ENCODE measurements at regions not wholly inside any gene's neighbourhood (a gene's known extent, or its start where the extent isn't known, plus 50 kb on each side); places are given as distances from the start of the nearest gene placed in this dataset.

DNA sequence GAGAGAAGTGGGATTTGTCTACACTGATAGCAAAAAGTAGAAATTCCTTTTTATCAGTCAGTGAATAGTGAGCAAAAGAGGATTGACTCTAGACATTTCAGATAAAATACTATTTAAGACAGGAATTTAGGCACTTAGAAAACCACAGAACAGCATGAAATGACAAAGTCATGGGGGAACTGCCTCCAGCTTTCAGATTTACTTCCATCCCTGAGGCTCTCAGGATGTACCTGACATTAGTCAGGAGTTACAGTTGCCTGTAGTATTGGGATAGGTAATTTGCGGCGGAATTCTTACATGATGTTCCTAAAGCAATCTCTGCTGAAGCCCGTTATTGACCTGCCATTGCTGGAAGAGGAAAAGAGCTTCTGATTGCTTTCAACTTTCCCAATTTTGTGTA lies 337.1 kb upstream of the MAP2 start:
- TF ChIP-seq YY1 (IDR thresholded peaks at IDR 0.05) (no peak), HNF4G (IDR thresholded peaks at IDR 0.05) (no peak), GABPA (IDR thresholded peaks at IDR 0.05 in 1 of 2, conservative IDR thresholded peaks at IDR 0.05 in 1 of 2) (no peak), HNF4A (conservative IDR thresholded peaks at IDR 0.05) (no peak), FOXA2 (IDR thresholded peaks at IDR 0.05) (no peak), RAD21 (IDR thresholded peaks at IDR 0.05) (no peak), TAF1 (conservative IDR thresholded peaks at IDR 0.05) (no peak), RXRA (IDR thresholded peaks at IDR 0.05) (no peak)
- TF ChIP-seq, protein P1, sequence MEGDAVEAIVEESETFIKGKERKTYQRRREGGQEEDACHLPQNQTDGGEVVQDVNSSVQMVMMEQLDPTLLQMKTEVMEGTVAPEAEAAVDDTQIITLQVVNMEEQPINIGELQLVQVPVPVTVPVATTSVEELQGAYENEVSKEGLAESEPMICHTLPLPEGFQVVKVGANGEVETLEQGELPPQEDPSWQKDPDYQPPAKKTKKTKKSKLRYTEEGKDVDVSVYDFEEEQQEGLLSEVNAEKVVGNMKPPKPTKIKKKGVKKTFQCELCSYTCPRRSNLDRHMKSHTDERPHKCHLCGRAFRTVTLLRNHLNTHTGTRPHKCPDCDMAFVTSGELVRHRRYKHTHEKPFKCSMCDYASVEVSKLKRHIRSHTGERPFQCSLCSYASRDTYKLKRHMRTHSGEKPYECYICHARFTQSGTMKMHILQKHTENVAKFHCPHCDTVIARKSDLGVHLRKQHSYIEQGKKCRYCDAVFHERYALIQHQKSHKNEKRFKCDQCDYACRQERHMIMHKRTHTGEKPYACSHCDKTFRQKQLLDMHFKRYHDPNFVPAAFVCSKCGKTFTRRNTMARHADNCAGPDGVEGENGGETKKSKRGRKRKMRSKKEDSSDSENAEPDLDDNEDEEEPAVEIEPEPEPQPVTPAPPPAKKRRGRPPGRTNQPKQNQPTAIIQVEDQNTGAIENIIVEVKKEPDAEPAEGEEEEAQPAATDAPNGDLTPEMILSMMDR (IDR thresholded peaks at IDR 0.05; ENCODE audit: low read depth, low read length, missing input control): no peak
- TF ChIP-seq, protein P2, sequence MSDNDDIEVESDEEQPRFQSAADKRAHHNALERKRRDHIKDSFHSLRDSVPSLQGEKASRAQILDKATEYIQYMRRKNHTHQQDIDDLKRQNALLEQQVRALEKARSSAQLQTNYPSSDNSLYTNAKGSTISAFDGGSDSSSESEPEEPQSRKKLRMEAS (IDR thresholded peaks at IDR 0.05): no peak
- TF ChIP-seq, protein P3, sequence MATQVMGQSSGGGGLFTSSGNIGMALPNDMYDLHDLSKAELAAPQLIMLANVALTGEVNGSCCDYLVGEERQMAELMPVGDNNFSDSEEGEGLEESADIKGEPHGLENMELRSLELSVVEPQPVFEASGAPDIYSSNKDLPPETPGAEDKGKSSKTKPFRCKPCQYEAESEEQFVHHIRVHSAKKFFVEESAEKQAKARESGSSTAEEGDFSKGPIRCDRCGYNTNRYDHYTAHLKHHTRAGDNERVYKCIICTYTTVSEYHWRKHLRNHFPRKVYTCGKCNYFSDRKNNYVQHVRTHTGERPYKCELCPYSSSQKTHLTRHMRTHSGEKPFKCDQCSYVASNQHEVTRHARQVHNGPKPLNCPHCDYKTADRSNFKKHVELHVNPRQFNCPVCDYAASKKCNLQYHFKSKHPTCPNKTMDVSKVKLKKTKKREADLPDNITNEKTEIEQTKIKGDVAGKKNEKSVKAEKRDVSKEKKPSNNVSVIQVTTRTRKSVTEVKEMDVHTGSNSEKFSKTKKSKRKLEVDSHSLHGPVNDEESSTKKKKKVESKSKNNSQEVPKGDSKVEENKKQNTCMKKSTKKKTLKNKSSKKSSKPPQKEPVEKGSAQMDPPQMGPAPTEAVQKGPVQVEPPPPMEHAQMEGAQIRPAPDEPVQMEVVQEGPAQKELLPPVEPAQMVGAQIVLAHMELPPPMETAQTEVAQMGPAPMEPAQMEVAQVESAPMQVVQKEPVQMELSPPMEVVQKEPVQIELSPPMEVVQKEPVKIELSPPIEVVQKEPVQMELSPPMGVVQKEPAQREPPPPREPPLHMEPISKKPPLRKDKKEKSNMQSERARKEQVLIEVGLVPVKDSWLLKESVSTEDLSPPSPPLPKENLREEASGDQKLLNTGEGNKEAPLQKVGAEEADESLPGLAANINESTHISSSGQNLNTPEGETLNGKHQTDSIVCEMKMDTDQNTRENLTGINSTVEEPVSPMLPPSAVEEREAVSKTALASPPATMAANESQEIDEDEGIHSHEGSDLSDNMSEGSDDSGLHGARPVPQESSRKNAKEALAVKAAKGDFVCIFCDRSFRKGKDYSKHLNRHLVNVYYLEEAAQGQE (IDR thresholded peaks at IDR 0.05): no peak
- TF ChIP-seq, protein P4, sequence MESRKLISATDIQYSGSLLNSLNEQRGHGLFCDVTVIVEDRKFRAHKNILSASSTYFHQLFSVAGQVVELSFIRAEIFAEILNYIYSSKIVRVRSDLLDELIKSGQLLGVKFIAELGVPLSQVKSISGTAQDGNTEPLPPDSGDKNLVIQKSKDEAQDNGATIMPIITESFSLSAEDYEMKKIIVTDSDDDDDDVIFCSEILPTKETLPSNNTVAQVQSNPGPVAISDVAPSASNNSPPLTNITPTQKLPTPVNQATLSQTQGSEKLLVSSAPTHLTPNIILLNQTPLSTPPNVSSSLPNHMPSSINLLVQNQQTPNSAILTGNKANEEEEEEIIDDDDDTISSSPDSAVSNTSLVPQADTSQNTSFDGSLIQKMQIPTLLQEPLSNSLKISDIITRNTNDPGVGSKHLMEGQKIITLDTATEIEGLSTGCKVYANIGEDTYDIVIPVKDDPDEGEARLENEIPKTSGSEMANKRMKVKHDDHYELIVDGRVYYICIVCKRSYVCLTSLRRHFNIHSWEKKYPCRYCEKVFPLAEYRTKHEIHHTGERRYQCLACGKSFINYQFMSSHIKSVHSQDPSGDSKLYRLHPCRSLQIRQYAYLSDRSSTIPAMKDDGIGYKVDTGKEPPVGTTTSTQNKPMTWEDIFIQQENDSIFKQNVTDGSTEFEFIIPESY (IDR thresholded peaks at IDR 0.05): no peak
- TF ChIP-seq, protein P5, sequence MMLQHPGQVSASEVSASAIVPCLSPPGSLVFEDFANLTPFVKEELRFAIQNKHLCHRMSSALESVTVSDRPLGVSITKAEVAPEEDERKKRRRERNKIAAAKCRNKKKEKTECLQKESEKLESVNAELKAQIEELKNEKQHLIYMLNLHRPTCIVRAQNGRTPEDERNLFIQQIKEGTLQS (IDR thresholded peaks at IDR 0.05): no peak
- H3K4me1 ChIP-seq (ENCODE audit: control insufficient read depth in 4 of 4, insufficient read depth in 4 of 4, low read length in 3 of 4): no peaks in the 10 kb centered on the region
- H3K4me3 ChIP-seq (ENCODE audit: low read depth in 1 of 3, low read length in 3 of 3): no peak overlapping the region
- no peaks in the 10 kb centered on the region for H3K9me3 ChIP-seq (ENCODE audit: control insufficient read depth in 4 of 4, low read length in 3 of 4)
- H3K9ac ChIP-seq (ENCODE audit: low read depth in 1 of 2, low read length in 2 of 2): no peak overlapping the region
- no peaks in the 10 kb centered on the region for H3K27me3 ChIP-seq (ENCODE audit: control insufficient read depth in 4 of 4, insufficient read depth in 4 of 4, low read length in 3 of 4)
- WGBS: 82% methylated on average over 3 of the region's 3 CpGs
- no peak for DNase-seq (ENCODE audit: low spot score)
- no peak overlapping the region for H3K27ac ChIP-seq (ENCODE audit: low read depth in 1 of 2, low read length in 2 of 2)
- no peaks in the 10 kb centered on the region for H3K36me3 ChIP-seq (ENCODE audit: control insufficient read depth in 4 of 4, insufficient read depth in 3 of 4, low read depth in 1 of 4, low read length in 3 of 4)

DNA sequence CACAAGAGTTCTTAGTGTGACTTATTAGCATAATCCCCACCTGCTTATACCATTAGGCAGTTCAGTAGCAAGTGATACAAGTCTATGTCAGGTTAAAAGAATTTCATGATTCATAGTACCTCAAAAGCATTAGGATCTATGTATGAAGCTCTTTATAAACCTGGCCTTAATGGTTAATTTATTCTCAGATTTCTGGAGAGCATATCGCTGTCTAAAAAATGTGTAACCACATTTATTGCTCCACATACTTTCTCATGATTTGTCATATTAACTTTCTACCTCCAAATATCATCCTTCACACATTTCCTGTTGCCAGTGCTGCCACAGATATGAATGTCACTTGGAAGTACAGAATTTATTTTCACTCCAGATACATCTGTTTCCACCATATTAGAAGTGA lies 332.8 kb upstream of the MAP2 start:
- no peak overlapping the region for H3K9ac ChIP-seq (ENCODE audit: low read depth in 1 of 2, low read length in 2 of 2)
- DNase-seq (ENCODE audit: low spot score): no peak
- TF ChIP-seq GABPA (IDR thresholded peaks at IDR 0.05 in 1 of 2, conservative IDR thresholded peaks at IDR 0.05 in 1 of 2) (no peak), RXRA (IDR thresholded peaks at IDR 0.05) (no peak)
- TF ChIP-seq, protein P4 (IDR thresholded peaks at IDR 0.05): no peak
- peaks cover 0 to 3% (median 0%) of the 10 kb centered on the region in 4 donors for H3K27me3 ChIP-seq (ENCODE audit: control insufficient read depth in 4 of 4, insufficient read depth in 4 of 4, low read length in 3 of 4)
- no peak overlapping the region for H3K27ac ChIP-seq (ENCODE audit: low read depth in 1 of 2, low read length in 2 of 2)
- no peaks in the 10 kb centered on the region for H3K9me3 ChIP-seq (ENCODE audit: control insufficient read depth in 4 of 4, low read length in 3 of 4)
- 69% methylated on average over 1 of the region's 1 CpG for WGBS
- H3K36me3 ChIP-seq (ENCODE audit: control insufficient read depth in 4 of 4, insufficient read depth in 3 of 4, low read depth in 1 of 4, low read length in 3 of 4): no peaks in the 10 kb centered on the region
- no peak overlapping the region for H3K4me3 ChIP-seq (ENCODE audit: low read depth in 1 of 3, low read length in 3 of 3)
- H3K4me1 ChIP-seq (ENCODE audit: control insufficient read depth in 4 of 4, insufficient read depth in 4 of 4, low read length in 3 of 4): no peaks in the 10 kb centered on the region
